ENCODE measurements at regions not wholly inside any gene's neighbourhood (a gene's known extent, or its start where the extent isn't known, plus 50 kb on each side); places are given as distances from the start of the nearest gene placed in this dataset.

GRCh38 chr1:31507676-31508530 is 68.4 kb upstream of the TINAGL1 start:
- Histone ChIP-seq H3K27ac (no peak overlapping the region), H3K9me3 (ENCODE audit: low read depth, low read length) (no peaks in the 10 kb centered on the region), H3K36me3 (ENCODE audit: insufficient read depth, low read length) (no peaks in the 10 kb centered on the region), H3K4me3 (no peak overlapping the region), H3K9ac (ENCODE audit: insufficient read length) (no peak overlapping the region)
- no peak for DNase-seq (ENCODE audit: low read depth, low spot score)
- TF ChIP-seq EZH2 (IDR thresholded peaks at IDR 0.05) (no peak), FOXP2 (optimal IDR thresholded peaks at IDR 0.05; ENCODE audit: control extremely low read depth, extremely low read length, insufficient read depth) (no peak), POLR2AphosphoS5 (IDR thresholded peaks at IDR 0.05; ENCODE audit: borderline replicate concordance, low read depth, low read length) (no peak)

GRCh38 chr1:31509124-31510072 is 66.9 kb upstream of the TINAGL1 start:
- Histone ChIP-seq H3K27ac (no peak overlapping the region), H3K36me3 (ENCODE audit: insufficient read depth, low read length) (no peaks in the 10 kb centered on the region), H3K9me3 (ENCODE audit: low read depth, low read length) (no peaks in the 10 kb centered on the region), H3K4me3 (no peak overlapping the region), H3K9ac (ENCODE audit: insufficient read length) (no peak overlapping the region)
- DNase-seq (ENCODE audit: low read depth, low spot score), result no peak
- TF ChIP-seq EZH2 (IDR thresholded peaks at IDR 0.05) (no peak), FOXP2 (optimal IDR thresholded peaks at IDR 0.05; ENCODE audit: control extremely low read depth, extremely low read length, insufficient read depth) (no peak), POLR2AphosphoS5 (IDR thresholded peaks at IDR 0.05; ENCODE audit: borderline replicate concordance, low read depth, low read length) (no peak)

GRCh38 chr1:31510304-31510703 is 66.0 kb upstream of the TINAGL1 start:
- no peak overlapping the region for H3K4me3 ChIP-seq
- H3K9me3 ChIP-seq (ENCODE audit: low read depth, low read length), result no peaks in the 10 kb centered on the region
- H3K36me3 ChIP-seq (ENCODE audit: insufficient read depth, low read length), result no peaks in the 10 kb centered on the region
- TF ChIP-seq POLR2AphosphoS5 (IDR thresholded peaks at IDR 0.05; ENCODE audit: borderline replicate concordance, low read depth, low read length), result no peak
- TF ChIP-seq FOXP2 (optimal IDR thresholded peaks at IDR 0.05; ENCODE audit: control extremely low read depth, extremely low read length, insufficient read depth), result no peak
- no peak for TF ChIP-seq EZH2 (IDR thresholded peaks at IDR 0.05)
- no peak for DNase-seq (ENCODE audit: low read depth, low spot score)
- H3K9ac ChIP-seq (ENCODE audit: insufficient read length), result no peak overlapping the region
- H3K27ac ChIP-seq, result no peak overlapping the region

GRCh38 chr1:31510853-31511789 is 65.2 kb upstream of the TINAGL1 start:
- no peak overlapping the region for H3K4me3 ChIP-seq
- no peak overlapping the region for H3K9ac ChIP-seq (ENCODE audit: insufficient read length)
- no peaks in the 10 kb centered on the region for H3K36me3 ChIP-seq (ENCODE audit: insufficient read depth, low read length)
- no peak for DNase-seq (ENCODE audit: low read depth, low spot score)
- no peak for TF ChIP-seq POLR2AphosphoS5 (IDR thresholded peaks at IDR 0.05; ENCODE audit: borderline replicate concordance, low read depth, low read length)
- no peak for TF ChIP-seq FOXP2 (optimal IDR thresholded peaks at IDR 0.05; ENCODE audit: control extremely low read depth, extremely low read length, insufficient read depth)
- TF ChIP-seq EZH2 (IDR thresholded peaks at IDR 0.05), result no peak
- no peaks in the 10 kb centered on the region for H3K9me3 ChIP-seq (ENCODE audit: low read depth, low read length)
- no peak overlapping the region for H3K27ac ChIP-seq

GRCh38 chr1:31511848-31512615 is 64.3 kb upstream of the TINAGL1 start:
- Histone ChIP-seq H3K9ac (ENCODE audit: insufficient read length) (no peak overlapping the region), H3K4me3 (no peak overlapping the region), H3K36me3 (ENCODE audit: insufficient read depth, low read length) (no peaks in the 10 kb centered on the region), H3K27ac (no peak overlapping the region), H3K9me3 (ENCODE audit: low read depth, low read length) (no peaks in the 10 kb centered on the region)
- DNase-seq (ENCODE audit: low read depth, low spot score), result no peak
- TF ChIP-seq FOXP2 (optimal IDR thresholded peaks at IDR 0.05; ENCODE audit: control extremely low read depth, extremely low read length, insufficient read depth), result no peak
- TF ChIP-seq EZH2 (IDR thresholded peaks at IDR 0.05), result no peak
- no peak for TF ChIP-seq POLR2AphosphoS5 (IDR thresholded peaks at IDR 0.05; ENCODE audit: borderline replicate concordance, low read depth, low read length)

- H3K4me3 ChIP-seq, result no peak overlapping the region
- no peaks in the 10 kb centered on the region for H3K36me3 ChIP-seq (ENCODE audit: insufficient read depth, low read length)
- H3K27ac ChIP-seq, result no peak overlapping the region
- TF ChIP-seq EZH2 (IDR thresholded peaks at IDR 0.05), result no peak
- TF ChIP-seq FOXP2 (optimal IDR thresholded peaks at IDR 0.05; ENCODE audit: control extremely low read depth, extremely low read length, insufficient read depth), result no peak
- no peak for TF ChIP-seq POLR2AphosphoS5 (IDR thresholded peaks at IDR 0.05; ENCODE audit: borderline replicate concordance, low read depth, low read length)
- H3K9ac ChIP-seq (ENCODE audit: insufficient read length), result no peak overlapping the region
- no peak for DNase-seq (ENCODE audit: low read depth, low spot score)
- no peaks in the 10 kb centered on the region for H3K9me3 ChIP-seq (ENCODE audit: low read depth, low read length)
Measured at GRCh38 chr1:31514117-31514516, 62.2 kb upstream of the TINAGL1 start.
